ENCODE measurements at regions not wholly inside any gene's neighbourhood (a gene's known extent, or its start where the extent isn't known, plus 50 kb on each side); places are given as distances from the start of the nearest gene placed in this dataset.

- no peaks in the 10 kb centered on the region for H3K36me3 ChIP-seq (ENCODE audit: insufficient read depth in 1 of 2, low read depth in 1 of 2)
- no peak overlapping the region for H3K4me3 ChIP-seq
- no peak overlapping the region for H3K27ac ChIP-seq
- no peak for TF ChIP-seq CTCF (IDR thresholded peaks at IDR 0.05)
- no peaks in the 10 kb centered on the region for H3K27me3 ChIP-seq (ENCODE audit: insufficient read depth in 3 of 3, low read length in 2 of 3)
- WGBS, 3 donors: 49 to 68% (median 55%) methylated on average over 2 of the region's 2 CpGs
- no peak for DNase-seq
- no peak for ATAC-seq
- no peaks in the 10 kb centered on the region for H3K9me3 ChIP-seq
- intact Hi-C loops (cut with DNase I): no loop called here
- no peaks in the 10 kb centered on the region for H3K4me1 ChIP-seq
Measured at GRCh38 chr17:13756763-13757162, 155.0 kb upstream of the HS3ST3A1 start.

- intact Hi-C loops (cut with DNase I): no loop called here
- ATAC-seq (no peak), DNase-seq (no peak)
- no peaks in the 10 kb centered on the region for H3K27me3 ChIP-seq (ENCODE audit: insufficient read depth in 3 of 3, low read length in 2 of 3)
- H3K27ac ChIP-seq: no peak overlapping the region
- no peak for TF ChIP-seq CTCF (IDR thresholded peaks at IDR 0.05)
- no peaks in the 10 kb centered on the region for H3K9me3 ChIP-seq
- H3K4me3 ChIP-seq: no peak overlapping the region
- H3K36me3 ChIP-seq (ENCODE audit: insufficient read depth in 1 of 2, low read depth in 1 of 2): no peaks in the 10 kb centered on the region
- no peaks in the 10 kb centered on the region for H3K4me1 ChIP-seq
- WGBS, 3 donors: 62 to 79% (median 68%) methylated on average over 2 of the region's 2 CpGs
Measured at GRCh38 chr17:13757871-13758270, 156.1 kb upstream of the HS3ST3A1 start.

GRCh38 chr17:13759518-13760335 lies 158.0 kb upstream of the HS3ST3A1 start:
- H3K27me3 ChIP-seq (ENCODE audit: insufficient read depth in 3 of 3, low read length in 2 of 3): no peaks in the 10 kb centered on the region
- 63 to 68% (median 63%) methylated on average over 6 of the region's 6 CpGs for WGBS, 3 donors
- no peaks in the 10 kb centered on the region for H3K4me1 ChIP-seq
- no peak overlapping the region for H3K27ac ChIP-seq
- no peak for DNase-seq
- no peak for TF ChIP-seq CTCF (IDR thresholded peaks at IDR 0.05)
- no peaks in the 10 kb centered on the region for H3K36me3 ChIP-seq (ENCODE audit: insufficient read depth in 1 of 2, low read depth in 1 of 2)
- intact Hi-C loops (cut with DNase I): no loop called here
- H3K4me3 ChIP-seq: no peak overlapping the region
- no peak for ATAC-seq
- no peaks in the 10 kb centered on the region for H3K9me3 ChIP-seq

DNA sequence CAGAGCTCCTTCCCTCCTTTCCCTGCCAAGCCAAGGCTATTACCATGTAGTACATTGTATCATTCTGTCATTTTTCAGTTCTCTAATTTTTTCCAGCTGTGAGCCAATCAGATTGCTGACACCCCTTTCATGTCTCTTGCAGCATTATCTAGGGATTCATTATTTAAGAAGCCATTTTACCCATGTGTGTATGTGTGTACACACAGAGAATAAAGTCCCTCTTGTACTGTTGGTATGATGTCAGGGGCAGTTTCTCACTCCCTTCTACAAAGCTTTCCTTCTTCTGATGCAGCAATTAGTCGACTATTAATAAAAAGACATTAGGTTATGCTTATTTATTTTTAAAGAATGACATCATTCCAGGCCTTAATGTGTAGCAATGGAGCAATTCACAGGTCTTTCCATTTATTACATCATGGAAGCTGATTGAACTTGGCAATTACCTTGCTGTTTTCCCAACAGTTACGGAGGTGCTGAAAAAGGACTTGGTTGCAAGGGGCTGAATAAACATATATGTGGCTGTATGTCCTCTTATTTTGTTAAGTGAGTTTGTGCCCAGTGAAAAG lies 159.4 kb upstream of the HS3ST3A1 start:
- Histone ChIP-seq H3K4me1 (no peaks in the 10 kb centered on the region), H3K36me3 (ENCODE audit: insufficient read depth in 1 of 2, low read depth in 1 of 2) (no peaks in the 10 kb centered on the region), H3K27me3 (ENCODE audit: insufficient read depth in 3 of 3, low read length in 2 of 3) (no peaks in the 10 kb centered on the region), H3K9me3 (no peaks in the 10 kb centered on the region), H3K27ac (no peak overlapping the region), H3K4me3 (no peak overlapping the region)
- DNase-seq (no peak), ATAC-seq (no peak)
- intact Hi-C loops (cut with DNase I): no loop called here
- 77 to 84% (median 83%) methylated on average over 2 of the region's 2 CpGs for WGBS, 3 donors
- TF ChIP-seq CTCF (IDR thresholded peaks at IDR 0.05): no peak

Data from psoas muscle (tissue), 7 donors.